HG03103 (cell line): ENCODE measurements at regions not wholly inside any gene's neighbourhood (a gene's known extent, or its start where the extent isn't known, plus 50 kb on each side); places are given as distances from the start of the nearest gene placed in this dataset.

Experiments
- ATAC-seq: cut with Tn5 transposase; IDR thresholded peaks from one replicate; pipeline ENCODE4 v1.9.1; 2021; ENCODE audit warnings: low read depth; ENCODE audit not compliant: unreplicated experiment

GRCh38 chr11:19445771-19446170 lies 205.0 kb upstream of the E2F8 start:
- ATAC-seq, result no peak

GRCh38 chr11:19444231-19444630 lies 203.5 kb upstream of the E2F8 start:
- no peak for ATAC-seq

GRCh38 chr11:19442554-19442910 lies 201.8 kb upstream of the E2F8 start:
- no peak for ATAC-seq

GRCh38 chr11:19441752-19442553 lies 201.2 kb upstream of the E2F8 start:
- ATAC-seq, result peak; percentile 88

GRCh38 chr11:19441288-19441687 lies 200.5 kb upstream of the E2F8 start:
- ATAC-seq, result no peak

- ATAC-seq, result no peak
Measured at GRCh38 chr11:19437760-19438159, 197.0 kb upstream of the E2F8 start.

GRCh38 chr11:19436932-19437331 lies 196.2 kb upstream of the E2F8 start:
- ATAC-seq, result peak; percentile 40

- ATAC-seq, result no peak
Measured at GRCh38 chr11:19435306-19435989, 194.7 kb upstream of the E2F8 start.

- no peak for ATAC-seq
Measured at GRCh38 chr11:19433791-19434190, 193.0 kb upstream of the E2F8 start.

GRCh38 chr11:19433367-19433766 lies 192.6 kb upstream of the E2F8 start:
- ATAC-seq, result peak; percentile 38

GRCh38 chr11:19432370-19433061 lies 191.8 kb upstream of the E2F8 start:
- ATAC-seq, result peak; percentile 44

- ATAC-seq, result no peak
Measured at GRCh38 chr11:19430754-19431398, 190.1 kb upstream of the E2F8 start.

- ATAC-seq, result no peak
Measured at GRCh38 chr11:19430346-19430745, 189.6 kb upstream of the E2F8 start.

GRCh38 chr11:19429108-19429760 lies 188.5 kb upstream of the E2F8 start:
- ATAC-seq, result no peak

- no peak for ATAC-seq
Measured at GRCh38 chr11:19428206-19429002, 187.7 kb upstream of the E2F8 start.

GRCh38 chr11:19426756-19427403 lies 186.1 kb upstream of the E2F8 start:
- ATAC-seq, result no peak

GRCh38 chr11:19426011-19426755 lies 185.4 kb upstream of the E2F8 start:
- no peak for ATAC-seq

- ATAC-seq, result no peak
Measured at GRCh38 chr11:19422276-19422675, 181.5 kb upstream of the E2F8 start.
